BLaER1 (cell line): ENCODE measurements at regions not wholly inside any gene's neighbourhood (a gene's known extent, or its start where the extent isn't known, plus 50 kb on each side); places are given as distances from the start of the nearest gene placed in this dataset.

Experiments
- H3K27ac ChIP-seq: shearing (Covaris generic); formaldehyde crosslinking; 2 replicates; pipeline ENCODE4 v1.8.1; 2022
- H3K27me3 ChIP-seq: shearing (Covaris generic); formaldehyde crosslinking; 2 replicates; pipeline ENCODE4 v1.8.1; 2022
- H3K36me3 ChIP-seq: shearing (Covaris generic); formaldehyde crosslinking; 2 replicates; pipeline ENCODE4 v1.8.1; 2022
- H3K4me1 ChIP-seq: shearing (Covaris generic); formaldehyde crosslinking; 2 replicates; pipeline ENCODE4 v1.8.1; 2022
- H3K4me2 ChIP-seq: shearing (Covaris generic); formaldehyde crosslinking; 2 replicates; pipeline ENCODE4 v1.8.1; 2022
- H3K4me3 ChIP-seq: shearing (Covaris generic); formaldehyde crosslinking; 2 replicates; pipeline ENCODE4 v1.8.1; 2022
- H3K9ac ChIP-seq: shearing (Covaris generic); formaldehyde crosslinking; 2 replicates; pipeline ENCODE4 v1.8.1; 2022
- H3K9me3 ChIP-seq: shearing (Covaris generic); formaldehyde crosslinking; 2 replicates; pipeline ENCODE4 v1.8.1; 2022
- H4K20me1 ChIP-seq: shearing (Covaris generic); formaldehyde crosslinking; 2 replicates; pipeline ENCODE4 v1.8.1; 2022
- Cebpa-rat ChIP-seq: shearing (Covaris generic); IDR thresholded peaks from 2 replicates; pipeline ENCODE4 v1.8.1; 2022

DNA sequence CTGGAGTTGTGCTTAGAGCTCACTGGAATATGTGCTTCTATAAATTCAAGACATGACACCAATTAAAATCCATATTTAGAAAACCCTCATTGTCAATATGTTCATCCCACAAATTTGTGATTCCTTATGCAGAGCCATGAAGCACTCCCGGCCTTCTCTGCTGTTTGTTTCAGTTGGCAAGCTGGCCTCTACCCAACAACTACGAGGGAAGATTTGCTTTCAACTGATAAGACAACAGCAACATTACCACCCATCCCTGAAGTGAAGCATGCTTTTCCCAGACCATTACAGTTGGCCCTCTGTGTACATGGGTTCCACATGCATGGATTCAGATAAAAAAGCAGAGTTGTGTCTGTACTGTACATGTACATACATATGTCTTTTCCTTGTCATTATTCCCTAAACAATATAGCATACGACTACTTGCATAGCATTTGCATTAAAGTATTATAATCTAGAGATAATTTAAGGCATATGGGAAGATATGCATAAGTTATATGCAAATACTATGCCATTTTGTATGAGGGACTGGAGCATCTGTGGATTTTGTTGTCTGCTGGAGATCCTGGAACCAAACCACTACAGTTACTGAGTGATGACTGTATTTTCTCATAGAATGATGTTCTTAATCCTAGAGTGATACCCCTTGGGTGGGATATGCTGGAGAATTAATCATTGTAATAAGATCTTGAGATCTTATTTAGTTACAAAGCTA lies 77.6 kb upstream of the MC2R start:
- H3K4me1 ChIP-seq, result no peaks in the 10 kb centered on the region
- no peak overlapping the region for H3K4me3 ChIP-seq
- no peaks in the 10 kb centered on the region for H3K27me3 ChIP-seq
- peaks cover 5% of the 10 kb centered on the region; the same call in 1 of the 2 replicates for H3K9me3 ChIP-seq
- no peak overlapping the region for H3K27ac ChIP-seq
- H3K9ac ChIP-seq, result no peak overlapping the region
- no peak overlapping the region for H3K4me2 ChIP-seq
- no peaks in the 10 kb centered on the region for H4K20me1 ChIP-seq
- no peaks in the 10 kb centered on the region for H3K36me3 ChIP-seq
- no peak for TF ChIP-seq Cebpa-rat

DNA sequence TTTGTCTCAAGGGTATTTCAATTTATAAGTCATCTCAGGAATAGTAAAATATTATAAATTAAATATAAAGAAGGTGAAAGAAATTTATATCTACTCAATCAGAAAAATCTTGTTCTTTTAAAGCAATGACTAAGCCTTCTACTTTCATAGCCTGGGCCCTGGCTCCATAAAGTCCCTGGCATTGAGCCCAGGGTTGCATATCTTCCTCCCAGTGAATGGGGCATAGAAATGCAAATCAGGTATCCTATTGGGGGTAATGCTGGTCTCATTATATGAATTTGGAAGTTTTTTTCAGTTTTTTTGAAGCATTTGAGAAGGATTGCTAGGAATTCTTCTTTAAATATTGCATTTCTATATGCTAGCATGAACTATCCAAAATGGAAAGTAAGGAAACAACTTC lies 73.9 kb upstream of the MC2R start:
- Histone ChIP-seq H3K4me1 (no peaks in the 10 kb centered on the region), H3K4me2 (no peak overlapping the region), H3K9me3 (peaks cover 5% of the 10 kb centered on the region; the same call in 1 of the 2 replicates), H3K9ac (no peak overlapping the region), H4K20me1 (no peaks in the 10 kb centered on the region), H3K4me3 (no peak overlapping the region), H3K27me3 (no peaks in the 10 kb centered on the region), H3K36me3 (no peaks in the 10 kb centered on the region), H3K27ac (no peak overlapping the region)
- TF ChIP-seq Cebpa-rat, result no peak

DNA sequence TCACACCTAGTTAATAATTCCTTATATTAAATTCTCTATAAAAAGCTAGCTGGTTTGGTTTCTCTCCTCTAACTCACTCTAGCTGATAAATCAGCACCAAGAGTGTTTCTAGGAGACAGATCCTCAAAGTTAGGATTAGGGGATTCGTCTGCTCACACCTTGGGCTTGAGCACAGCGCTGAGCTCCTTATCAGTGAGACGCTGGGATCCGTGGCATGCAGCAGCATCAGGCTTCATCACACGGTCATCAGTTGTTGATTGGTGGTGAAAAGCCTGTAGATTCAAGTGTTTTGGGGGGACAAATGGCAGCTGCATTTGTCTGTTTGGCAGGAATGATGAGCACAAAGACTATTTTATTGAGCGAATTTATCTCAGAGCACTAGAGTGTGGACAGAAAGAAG lies 72.6 kb upstream of the MC2R start:
- Histone ChIP-seq H3K27ac (no peak overlapping the region), H4K20me1 (no peaks in the 10 kb centered on the region), H3K9ac (no peak overlapping the region), H3K4me1 (no peaks in the 10 kb centered on the region), H3K4me3 (no peak overlapping the region), H3K36me3 (no peaks in the 10 kb centered on the region), H3K4me2 (no peak overlapping the region), H3K27me3 (no peaks in the 10 kb centered on the region), H3K9me3 (peaks cover 5% of the 10 kb centered on the region; the same call in 1 of the 2 replicates)
- TF ChIP-seq Cebpa-rat, result no peak

DNA sequence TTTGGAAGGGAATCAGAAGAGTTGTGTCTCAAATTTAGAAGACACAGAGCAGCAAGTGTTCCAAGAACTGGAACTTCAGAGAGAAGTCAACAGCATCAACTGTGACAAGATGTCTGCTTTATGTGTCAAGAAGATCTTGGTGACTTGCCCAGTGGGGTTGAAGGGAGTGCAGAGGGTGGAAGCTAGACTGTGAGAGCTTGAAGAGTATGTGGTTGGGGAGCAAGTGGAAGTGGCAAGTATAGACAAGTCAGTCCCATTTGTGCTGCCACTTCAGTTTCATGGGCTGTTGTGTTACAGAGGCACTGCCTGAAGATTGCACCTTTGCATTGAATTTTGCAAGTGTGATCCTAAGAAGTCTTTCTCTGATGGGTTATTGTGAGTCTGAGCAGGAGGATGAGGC lies 68.7 kb upstream of the MC2R start:
- Histone ChIP-seq H3K27ac (no peak overlapping the region), H4K20me1 (no peaks in the 10 kb centered on the region), H3K27me3 (no peaks in the 10 kb centered on the region), H3K9ac (no peak overlapping the region), H3K36me3 (no peaks in the 10 kb centered on the region), H3K9me3 (no peaks in the 10 kb centered on the region), H3K4me2 (no peak overlapping the region), H3K4me3 (no peak overlapping the region), H3K4me1 (no peaks in the 10 kb centered on the region)
- TF ChIP-seq Cebpa-rat, result no peak

DNA sequence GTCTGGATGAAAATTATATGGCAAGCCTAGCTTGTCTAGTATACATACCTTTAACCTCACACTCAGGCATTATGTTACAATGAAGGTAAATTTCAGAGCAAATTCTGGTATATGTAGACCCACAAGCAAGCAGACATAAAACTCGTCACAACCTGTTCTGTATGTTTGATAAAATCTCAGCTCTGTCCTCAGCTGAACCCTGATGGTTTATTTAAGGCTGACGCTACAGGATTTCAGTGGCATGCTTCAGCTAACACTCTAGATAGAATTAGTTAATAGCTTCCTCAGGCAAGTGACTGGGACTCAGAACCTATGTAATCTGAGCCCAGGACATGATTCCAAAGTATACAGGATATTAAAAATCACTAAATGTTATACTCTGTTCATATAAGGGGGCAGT lies 68.2 kb upstream of the MC2R start:
- Histone ChIP-seq H3K4me1 (no peaks in the 10 kb centered on the region), H3K27ac (no peak overlapping the region), H4K20me1 (no peaks in the 10 kb centered on the region), H3K27me3 (no peaks in the 10 kb centered on the region), H3K4me3 (no peak overlapping the region), H3K36me3 (no peaks in the 10 kb centered on the region), H3K9me3 (no peaks in the 10 kb centered on the region), H3K4me2 (no peak overlapping the region), H3K9ac (no peak overlapping the region)
- TF ChIP-seq Cebpa-rat, result no peak

DNA sequence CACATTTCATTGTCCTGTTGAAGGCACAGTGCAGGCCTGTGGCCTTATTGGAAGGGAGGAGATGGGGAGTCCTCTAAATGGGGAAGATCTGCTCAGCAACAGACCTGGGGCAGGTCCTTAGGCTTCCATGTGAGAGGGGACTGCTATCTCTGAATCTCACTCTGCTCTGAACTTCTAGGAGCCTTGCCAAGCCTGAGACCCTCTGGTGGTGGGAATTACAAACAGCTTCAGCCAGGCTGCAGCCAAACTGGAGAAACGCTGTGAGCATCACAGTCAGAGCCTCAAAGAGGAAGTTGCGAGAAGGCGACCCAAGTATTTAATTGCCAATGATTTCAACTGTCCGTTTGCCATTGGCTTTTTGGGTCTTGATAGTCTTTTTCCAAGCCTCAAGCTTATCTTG lies 66.8 kb upstream of the MC2R start:
- Histone ChIP-seq H4K20me1 (no peaks in the 10 kb centered on the region), H3K27me3 (no peaks in the 10 kb centered on the region), H3K27ac (no peak overlapping the region), H3K4me2 (no peak overlapping the region), H3K4me3 (no peak overlapping the region), H3K36me3 (no peaks in the 10 kb centered on the region), H3K9ac (no peak overlapping the region), H3K4me1 (no peaks in the 10 kb centered on the region), H3K9me3 (no peaks in the 10 kb centered on the region)
- no peak for TF ChIP-seq Cebpa-rat

DNA sequence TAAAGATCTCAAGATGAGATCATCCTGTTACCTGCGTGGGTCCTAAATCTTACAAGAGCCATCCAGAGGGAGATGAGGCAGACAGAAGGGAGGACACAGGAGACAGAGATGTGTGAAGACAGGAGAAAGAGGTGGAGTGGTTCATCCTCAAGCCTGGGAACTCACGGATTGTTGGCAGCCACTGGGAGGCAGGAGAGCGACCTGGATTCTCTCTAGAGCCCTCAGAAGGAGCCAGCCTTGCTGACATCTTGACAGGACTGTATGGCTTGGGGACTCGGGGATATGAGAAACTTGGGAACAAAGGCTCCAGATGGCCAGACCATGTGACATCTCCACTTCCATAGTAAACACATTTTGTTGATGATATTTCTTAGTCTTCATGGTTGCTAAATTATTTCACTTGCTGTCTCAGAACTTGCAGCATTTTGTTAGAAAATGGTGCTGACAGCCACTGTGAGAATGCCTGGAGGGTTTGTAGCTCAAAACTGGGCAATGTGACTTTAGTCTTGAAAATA lies 57.8 kb upstream of the MC2R start:
- H3K36me3 ChIP-seq, result no peaks in the 10 kb centered on the region
- no peak for TF ChIP-seq Cebpa-rat
- no peaks in the 10 kb centered on the region for H3K4me1 ChIP-seq
- H3K27me3 ChIP-seq, result no peaks in the 10 kb centered on the region
- H3K9me3 ChIP-seq, result no peaks in the 10 kb centered on the region; the same call in 1 of the 2 replicates
- H3K27ac ChIP-seq, result no peak overlapping the region
- H3K4me2 ChIP-seq, result no peak overlapping the region
- no peaks in the 10 kb centered on the region for H4K20me1 ChIP-seq
- no peak overlapping the region for H3K4me3 ChIP-seq
- no peak overlapping the region for H3K9ac ChIP-seq
